GM18519 (cell line): ENCODE measurements at regions not wholly inside any gene's neighbourhood (a gene's known extent, or its start where the extent isn't known, plus 50 kb on each side); places are given as distances from the start of the nearest gene placed in this dataset.

Experiments
- ATAC-seq: cut with Tn5 transposase; IDR thresholded peaks from one replicate; pipeline ENCODE4 v1.9.1; 2021; ENCODE audit warnings: mild to moderate bottlenecking, moderate library complexity; ENCODE audit not compliant: unreplicated experiment, low FRiP score

DNA sequence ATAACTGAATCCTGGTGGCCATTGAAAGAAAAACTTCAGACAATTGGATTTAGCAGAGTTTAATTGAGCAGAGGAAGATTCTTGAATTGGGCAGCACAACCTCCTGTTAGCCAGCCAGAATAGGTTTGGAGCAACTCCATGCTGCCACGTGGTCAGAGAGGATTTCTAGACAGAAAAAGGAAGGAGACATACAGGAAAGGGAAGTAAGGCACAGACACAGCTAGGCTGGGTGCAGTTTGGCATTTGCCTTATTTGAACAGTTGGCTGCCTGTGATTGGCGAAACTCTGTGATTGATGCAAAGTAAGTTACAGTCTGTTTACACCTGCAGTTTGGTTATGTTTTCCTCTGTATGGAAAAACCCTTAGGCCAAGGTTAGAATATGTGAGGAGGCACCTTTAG, 85.8 kb upstream of the SPATA13 start:
- no peak for ATAC-seq

DNA sequence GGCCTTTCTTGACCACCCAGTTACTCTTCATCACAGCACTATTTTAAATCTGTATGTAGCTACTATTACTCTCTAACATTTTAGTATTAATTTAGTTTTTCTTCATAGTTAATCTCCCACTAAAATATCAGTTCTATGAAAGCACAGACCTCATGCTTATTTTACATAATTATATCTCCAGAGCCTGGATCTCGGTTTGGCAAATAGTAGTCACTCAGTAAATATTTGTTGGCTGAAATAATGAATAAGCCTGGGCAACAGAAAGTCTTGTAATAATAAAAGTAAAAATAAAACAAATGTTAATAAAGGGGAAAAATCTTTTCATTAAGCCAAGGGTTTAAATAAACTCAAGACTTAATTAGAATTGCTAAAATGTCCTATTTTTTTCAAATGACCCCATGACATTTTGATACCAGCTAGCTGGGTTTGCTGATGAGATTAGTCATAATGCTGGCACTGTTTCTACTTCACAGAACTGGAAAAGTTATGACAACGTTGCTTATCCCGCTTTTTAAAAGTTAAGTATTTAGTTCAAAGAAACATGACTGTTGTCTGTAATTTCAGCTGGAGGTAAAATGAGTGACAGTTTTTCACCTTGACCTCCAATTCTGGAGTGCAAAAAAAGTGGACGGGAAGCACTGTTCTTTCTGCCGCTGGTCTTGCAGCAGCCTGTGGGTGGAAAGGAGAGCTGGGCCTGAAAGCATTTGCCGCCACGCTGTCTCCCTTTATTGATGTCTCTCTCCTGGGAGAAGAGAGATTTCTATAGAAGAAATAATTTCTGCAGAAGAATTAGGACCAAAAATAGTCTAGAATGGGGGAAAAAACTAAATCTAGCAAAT, 85.2 kb upstream of the SPATA13 start:
- no peak for ATAC-seq

DNA sequence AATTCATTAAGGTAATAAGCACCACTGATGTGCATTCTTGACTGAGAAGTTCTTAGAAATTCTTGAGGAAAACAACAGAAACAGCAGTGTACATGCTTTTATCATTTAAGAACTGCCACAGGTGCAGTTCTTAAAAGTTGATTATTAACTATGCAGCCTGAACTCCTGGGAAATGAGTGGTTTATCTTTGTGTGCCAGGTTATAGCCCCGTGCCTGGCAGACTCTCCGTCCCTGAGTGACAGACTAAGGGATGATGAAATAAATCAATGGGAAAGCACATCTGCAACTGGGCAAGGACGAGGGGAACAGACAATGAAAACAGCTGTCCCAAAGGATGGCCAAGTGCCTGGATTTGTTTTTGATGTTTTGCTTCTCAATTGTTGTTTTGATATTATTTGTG, 84.4 kb upstream of the SPATA13 start:
- ATAC-seq: no peak

DNA sequence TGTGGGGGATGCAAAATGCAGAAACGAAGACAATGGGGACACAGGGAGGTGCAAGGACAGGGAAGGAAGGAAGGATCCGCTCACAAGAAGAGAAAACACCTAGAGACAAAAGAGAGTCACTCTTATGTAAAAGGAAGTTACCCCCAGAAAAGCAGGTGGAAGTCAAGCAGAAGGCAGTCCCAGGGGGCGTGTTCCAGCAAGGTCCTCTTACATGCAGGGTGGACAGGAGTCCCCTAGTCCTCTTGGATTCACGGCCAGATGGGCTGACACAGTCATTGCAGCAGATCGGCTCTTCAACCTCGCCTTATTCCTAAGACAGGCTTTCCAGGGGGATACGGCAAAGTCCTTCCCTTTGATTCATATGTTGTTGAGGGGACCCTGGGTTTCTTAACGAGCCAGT, 83.9 kb upstream of the SPATA13 start:
- no peak for ATAC-seq

DNA sequence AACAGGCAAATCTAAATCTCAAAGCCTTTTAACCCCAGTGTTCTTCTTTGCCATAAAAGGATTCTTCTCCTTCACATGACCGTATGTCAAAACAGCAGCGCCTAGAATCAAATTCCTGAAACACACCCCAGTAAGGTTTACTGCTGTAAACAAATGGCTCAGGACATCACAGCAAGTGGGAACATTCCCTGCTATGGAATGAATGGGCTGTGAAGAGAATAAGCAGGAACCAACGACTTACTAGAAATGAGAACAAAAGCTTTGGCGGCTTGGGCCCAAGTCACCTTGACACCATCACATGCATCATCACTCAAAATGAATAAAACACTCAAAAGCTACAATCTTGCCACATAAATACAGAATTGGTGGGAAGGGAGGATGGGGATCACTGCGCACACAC, 80.4 kb upstream of the SPATA13 start:
- no peak for ATAC-seq

DNA sequence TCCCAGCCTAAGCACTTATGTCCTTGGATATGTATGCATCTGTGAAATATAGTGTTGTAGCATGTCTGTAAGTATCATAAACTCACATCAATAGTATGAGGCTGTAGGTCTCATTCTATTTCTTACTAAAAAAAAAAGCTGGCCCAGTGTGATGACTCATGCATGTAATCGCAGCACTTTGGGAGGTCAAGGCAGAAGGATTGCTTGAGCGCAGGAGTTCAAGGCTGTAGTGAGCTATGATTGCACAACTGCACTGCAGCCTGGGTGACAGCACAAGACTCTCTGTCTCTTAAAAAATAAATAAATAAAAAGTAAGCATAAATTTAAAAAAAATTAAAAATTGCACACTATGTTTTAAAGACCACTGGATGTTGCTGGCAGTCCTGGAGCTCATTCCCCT, 79.1 kb upstream of the SPATA13 start:
- no peak for ATAC-seq

DNA sequence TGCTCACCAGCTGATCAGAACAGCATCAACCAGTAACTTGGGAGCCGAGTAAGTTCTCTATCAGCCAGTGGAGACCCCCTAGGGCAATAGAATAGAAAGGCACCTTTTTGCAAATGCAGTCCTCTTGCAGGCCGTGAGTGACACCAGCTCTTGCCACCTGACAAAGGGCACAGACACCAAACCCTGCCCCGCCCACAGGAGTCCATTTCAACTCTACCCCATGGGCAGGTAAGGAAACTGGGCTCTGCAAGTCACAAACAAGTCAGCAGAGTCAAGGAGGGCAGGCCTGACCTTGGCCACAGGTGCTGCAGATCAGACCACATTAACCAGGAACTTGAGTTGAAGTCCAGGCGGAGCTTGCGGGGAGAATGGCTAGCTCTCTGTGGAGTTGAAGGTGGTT, 77.4 kb upstream of the SPATA13 start:
- ATAC-seq: no peak

DNA sequence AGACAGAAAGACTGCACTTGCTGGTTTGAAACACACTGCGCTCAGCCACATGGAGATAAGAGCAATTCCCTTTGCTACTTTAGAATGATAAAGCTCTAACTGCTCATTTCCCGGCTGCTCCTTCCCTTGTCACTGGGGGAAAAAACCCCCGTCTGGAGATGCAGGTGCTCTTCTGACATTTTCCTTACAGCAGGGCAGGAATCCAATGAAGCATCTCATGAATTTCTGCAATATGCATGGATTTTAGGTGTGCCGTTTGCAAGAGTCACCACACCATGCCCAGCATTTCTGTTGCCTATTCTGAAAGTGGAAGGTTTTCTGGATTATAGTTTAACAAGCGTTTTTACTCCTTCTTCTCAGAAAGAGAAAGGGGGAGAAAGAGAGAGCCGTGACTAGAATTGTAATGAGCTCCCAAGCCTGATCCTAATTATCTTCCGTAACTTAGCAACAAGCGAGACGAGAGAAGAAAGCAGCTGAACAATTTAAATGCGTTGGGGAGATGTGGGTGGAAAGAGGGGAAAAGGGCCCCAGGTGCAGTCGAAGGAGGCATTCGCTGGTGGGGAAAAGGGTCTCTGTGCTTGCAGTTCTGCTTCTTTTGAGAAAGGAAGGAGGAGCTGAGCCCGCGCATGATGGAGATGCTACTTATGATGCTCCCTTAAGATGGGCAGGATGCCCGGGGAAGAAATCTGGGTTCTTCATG, 76.6 kb upstream of the SPATA13 start:
- no peak for ATAC-seq

DNA sequence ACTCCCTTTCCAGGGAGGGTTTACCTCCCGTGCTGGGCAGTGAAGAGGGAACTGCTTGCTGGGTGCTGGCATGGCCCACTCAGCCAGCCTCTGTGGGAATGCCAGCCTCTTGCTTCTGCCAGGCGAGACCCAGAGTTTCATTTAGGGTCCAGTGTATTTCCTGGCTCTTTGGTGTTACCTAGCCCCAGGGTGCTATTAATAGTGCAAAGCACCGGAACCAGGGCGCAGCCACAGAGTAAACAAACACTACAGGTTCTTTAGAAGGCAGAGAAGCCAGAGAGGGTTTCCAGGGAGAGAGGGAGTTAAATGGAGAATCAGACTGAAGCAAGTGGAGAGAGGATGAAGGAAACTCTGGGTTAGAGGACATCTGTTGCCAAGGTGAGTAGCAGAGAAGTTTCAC, 74.9 kb upstream of the SPATA13 start:
- no peak for ATAC-seq

DNA sequence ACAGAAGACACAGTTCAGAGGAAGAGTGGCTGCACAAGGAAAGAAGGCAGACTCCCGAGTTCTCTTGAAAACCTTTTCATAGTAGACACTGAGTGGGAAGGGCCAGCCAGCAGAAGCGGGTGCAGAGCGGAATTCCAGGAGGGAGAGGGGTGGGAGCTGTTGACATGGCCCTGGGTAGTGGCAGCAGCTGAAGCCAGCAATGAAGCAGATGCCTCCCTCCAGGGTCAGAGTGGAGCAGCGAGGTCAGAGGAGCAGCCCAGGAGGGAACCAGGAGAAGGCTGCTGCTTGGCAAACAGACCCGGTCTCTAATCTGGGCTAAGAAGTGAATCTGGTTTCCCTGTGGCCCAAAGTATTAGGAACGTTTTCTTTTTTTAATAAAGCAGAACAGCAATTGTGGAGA, 73.9 kb upstream of the SPATA13 start:
- ATAC-seq: no peak

DNA sequence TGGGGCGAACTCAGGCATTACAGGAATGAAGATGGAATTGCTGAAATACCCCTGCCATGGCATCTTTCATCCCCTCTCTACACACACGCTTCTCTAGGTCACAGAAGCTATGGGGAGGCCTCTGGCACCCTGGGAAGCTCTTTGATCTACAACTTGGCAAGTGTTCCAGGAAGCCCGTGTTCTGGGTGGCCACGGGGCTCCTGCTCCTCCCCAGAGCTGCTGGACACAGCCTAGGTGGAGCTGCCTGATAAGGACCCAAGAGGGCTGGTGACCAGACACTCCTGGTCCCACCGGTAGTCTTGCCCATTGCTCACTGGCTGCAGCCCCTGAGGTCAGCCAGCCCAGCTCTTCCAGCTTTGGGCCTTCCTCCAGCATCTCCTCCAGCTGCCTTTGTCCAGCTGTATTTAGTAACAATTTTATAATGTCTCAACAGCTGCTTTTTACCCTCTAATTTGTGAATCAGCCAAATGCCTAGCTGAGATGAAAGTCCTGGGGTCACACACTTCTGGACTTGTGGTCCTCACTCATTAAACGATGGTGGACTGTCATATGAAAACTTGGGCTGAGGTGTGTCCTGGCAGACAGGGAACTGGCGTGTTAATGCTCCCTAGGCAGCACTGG, 72.8 kb upstream of the SPATA13 start:
- ATAC-seq: no peak

DNA sequence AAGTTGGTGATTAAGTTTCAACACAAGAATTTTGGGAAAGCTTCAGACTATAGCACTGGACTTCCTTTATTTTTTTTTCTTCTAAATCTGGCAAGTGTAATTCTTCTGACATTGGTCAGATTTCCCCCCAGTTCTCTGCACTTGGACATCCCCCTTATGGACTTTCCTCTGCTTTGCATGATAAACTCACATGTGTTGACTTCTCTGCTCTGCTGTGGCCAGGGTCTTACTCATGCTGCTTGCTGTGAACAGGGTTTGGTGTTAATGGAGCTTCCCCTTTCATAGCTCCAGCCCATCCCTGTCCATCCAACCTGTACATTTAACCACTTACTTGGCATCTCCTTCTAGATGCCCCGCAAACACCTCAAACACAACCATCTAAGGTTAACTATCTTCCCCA, 70.5 kb upstream of the SPATA13 start:
- no peak for ATAC-seq

DNA sequence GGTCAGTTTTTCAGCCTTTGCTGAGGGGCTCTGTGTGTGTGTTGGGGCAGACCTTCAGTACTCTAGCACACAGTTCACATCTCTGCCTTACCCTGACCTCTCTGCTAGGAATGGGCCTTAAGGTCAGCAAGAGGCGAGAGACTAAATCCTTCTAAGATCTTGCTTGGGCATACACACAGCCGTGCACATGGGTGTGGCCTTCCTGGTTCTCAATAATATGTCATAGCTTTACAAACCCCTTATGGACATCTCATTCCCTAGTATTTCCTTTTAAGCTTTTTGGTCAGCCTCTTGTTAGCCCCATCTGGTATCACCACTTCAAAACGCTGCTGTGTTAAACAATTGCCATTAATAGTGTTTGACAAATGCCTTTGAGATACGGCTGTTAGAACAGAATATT, 69.4 kb upstream of the SPATA13 start:
- no peak for ATAC-seq

DNA sequence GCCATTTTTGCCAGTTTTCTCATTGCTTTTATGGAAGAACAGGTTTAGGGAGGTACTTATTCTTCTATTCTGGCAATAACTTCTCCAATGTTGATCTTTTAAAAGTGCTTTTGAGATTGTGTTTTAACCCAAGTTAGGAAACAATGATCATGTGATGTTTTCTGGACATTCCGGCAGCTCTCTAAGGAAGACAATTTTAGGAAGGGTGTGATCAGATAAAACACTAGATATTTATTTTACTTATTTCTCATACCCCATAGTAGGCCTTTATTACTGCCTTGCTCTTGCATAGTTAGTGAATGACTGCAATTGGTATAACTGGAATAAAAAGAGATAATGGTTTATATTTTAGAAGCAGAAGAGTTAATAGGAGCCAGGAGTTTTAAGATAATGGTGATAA, 68.4 kb upstream of the SPATA13 start:
- no peak for ATAC-seq

DNA sequence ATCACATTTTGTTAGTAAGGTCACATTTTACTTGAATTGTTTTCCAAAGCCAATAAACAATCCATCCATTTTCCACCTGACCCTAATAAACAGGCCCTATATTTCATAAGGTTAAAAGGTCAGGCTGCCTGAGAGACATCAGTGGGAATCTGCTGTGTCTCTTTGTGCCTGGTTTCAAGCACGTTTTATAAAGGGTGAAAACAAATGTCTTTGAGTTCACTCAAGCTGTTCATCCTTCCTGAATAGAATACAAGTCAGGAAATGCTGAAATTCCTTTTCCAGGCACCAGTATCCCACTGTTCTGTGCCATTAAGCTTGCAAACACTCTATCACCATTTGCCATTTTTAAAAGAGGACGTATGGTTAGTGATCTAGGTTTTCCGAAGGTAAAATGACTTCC, 67.5 kb upstream of the SPATA13 start:
- no peak for ATAC-seq

DNA sequence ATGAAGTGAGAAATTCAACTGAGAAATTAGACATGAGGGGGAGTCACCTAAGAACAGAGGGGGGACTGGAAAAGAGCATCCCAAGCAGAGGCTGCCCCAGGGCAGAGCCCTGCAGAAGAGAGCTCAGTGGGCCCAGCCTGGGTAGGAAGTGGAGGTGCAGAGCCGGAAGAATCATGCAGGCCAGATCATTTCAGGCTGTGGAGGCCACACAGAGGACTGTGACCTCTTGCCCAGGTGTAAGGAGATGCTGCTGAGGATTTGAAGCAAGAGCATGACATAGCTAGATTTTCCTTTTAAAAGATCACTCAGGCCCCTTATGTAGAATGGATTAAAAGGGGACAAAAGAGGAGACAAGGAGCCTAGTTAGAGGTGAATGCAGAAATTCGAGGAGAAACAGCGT, 63.9 kb upstream of the SPATA13 start:
- no peak for ATAC-seq

DNA sequence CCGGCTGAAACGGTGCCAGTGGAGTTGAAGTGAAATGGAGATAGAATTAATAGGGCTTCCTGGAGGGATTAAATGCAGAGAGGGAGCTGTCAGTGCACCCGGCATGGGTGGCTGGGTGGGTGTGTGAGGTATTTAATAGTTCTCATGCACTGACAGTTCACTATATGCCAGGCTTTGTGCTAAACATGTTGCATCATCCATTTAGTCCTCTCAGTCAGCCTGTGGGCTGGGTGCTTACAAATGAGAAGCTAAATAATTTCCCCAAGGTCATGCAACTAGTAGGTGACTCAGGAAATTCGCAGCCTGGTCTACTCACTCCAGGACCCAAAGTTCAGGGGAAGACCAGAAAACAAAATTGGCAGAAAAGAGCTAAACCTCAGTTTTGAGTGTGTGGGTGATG, 63.5 kb upstream of the SPATA13 start:
- no peak for ATAC-seq

DNA sequence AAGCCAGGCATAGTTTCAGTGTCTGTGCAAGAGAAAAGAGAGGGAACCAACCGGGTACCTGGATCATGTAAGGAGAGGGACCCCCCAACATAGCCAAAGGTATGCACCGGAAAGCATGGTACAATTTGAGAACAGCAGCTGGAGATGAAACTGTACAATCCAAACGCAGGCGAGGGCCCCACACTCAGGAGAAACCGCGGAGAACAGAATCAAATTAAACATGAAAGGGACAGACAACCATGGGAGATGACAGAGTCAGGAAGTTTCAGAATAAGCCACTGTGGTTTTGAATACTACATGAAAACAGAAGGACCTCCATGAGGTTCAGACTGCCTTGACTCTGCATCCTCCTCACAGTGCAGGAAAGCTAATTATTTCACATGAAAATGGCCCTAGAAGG, 62.9 kb upstream of the SPATA13 start:
- no peak for ATAC-seq

DNA sequence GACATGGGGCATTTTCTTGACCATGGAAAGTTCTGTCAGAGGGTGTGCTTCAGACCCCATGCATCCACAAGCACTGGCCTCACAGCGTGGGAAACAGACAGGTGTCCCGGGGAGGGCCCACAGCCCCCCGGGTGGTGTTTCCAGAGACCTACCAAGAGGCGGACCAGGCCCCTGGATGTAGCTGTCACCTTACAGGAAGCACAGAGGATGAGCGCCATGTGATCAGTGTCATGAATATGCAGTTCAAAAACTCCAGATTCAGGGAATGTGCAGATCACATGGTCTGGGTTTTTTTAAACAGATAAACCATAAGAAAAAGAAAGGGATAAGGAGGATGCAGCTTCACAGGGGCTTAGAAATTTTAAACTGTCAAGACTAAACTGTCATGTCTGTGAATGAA, 61.0 kb upstream of the SPATA13 start:
- ATAC-seq: no peak

DNA sequence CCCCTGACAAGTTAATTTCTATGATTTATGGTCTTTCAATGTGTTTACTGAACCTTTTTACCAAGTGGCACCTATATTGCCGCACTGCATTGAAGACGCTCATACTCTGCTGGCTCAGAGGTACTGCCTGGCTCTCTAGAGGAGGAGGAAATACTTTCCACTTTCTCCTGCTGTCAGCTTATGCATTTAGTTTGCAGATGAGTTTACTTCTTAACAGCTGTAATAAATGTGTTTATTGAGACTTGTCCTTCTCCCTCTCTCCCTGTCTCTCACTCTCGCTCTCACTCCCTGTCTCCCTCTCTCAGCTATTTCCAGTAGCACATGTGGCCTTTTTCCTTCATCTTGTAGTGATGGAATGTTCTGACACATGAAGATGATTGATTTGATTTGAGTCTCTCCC, 60.3 kb upstream of the SPATA13 start:
- no peak for ATAC-seq

DNA sequence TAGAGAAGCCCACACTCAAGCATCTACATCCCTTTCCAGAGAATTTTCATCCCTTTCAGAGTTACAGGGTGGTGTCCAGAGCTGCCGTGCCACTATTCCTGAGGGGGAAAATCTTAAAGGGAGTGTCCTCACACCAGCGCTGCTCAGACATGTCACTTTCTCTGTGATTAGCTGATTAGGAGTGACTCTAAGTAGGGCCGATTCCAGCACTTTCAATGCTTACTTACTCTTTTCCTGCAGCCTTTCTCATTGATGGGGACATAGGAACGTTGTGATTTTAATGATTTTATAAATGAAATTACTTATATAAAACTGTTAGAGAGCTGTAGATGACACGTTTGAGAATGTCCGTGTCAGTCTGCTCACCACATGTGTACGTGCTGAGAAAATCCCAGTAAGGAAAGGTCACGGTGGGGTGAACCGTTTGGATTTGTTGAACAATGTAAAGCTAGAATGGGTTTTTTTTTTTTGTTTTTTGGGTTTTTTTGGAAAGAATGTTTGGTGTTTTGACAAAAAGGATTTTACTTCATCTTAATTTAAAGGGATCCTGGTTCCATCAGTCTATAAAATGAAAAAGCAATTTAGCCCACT, 56.6 kb upstream of the SPATA13 start:
- ATAC-seq: no peak
